ENCODE measurements at regions not wholly inside any gene's neighbourhood (a gene's known extent, or its start where the extent isn't known, plus 50 kb on each side); places are given as distances from the start of the nearest gene placed in this dataset.

GRCh38 chr2:22283436-22283835 is 1101.5 kb upstream of the KLHL29 start:
- TF ChIP-seq POLR2AphosphoS5 (IDR thresholded peaks at IDR 0.05) (no peak), POLR2A (IDR thresholded peaks at IDR 0.05) (no peak), CTCF (IDR thresholded peaks at IDR 0.05) (no peak)
- Histone ChIP-seq H3K4me3 (no peak overlapping the region), H3K36me3 (no peaks in the 10 kb centered on the region), H3K4me1 (replicated peaks) (no peaks in the 10 kb centered on the region), H3K27ac (no peak overlapping the region), H3K9me3 (no peaks in the 10 kb centered on the region), H3K27me3 (replicated peaks; ENCODE audit: insufficient read depth) (no peaks in the 10 kb centered on the region)
- intact Hi-C loops (cut with DNase I) = no loop called here
- WGBS = 70% methylated on average over 9 of the region's 9 CpGs
- DNase-seq (ENCODE audit: low spot score) = no peak

- DNase-seq (ENCODE audit: low spot score) = no peak
- Histone ChIP-seq H3K27ac (no peak overlapping the region), H3K4me1 (replicated peaks) (no peaks in the 10 kb centered on the region), H3K36me3 (no peaks in the 10 kb centered on the region), H3K9me3 (no peaks in the 10 kb centered on the region), H3K27me3 (replicated peaks; ENCODE audit: insufficient read depth) (no peaks in the 10 kb centered on the region), H3K4me3 (no peak overlapping the region)
- no peak for TF ChIP-seq POLR2AphosphoS5 (IDR thresholded peaks at IDR 0.05)
- 77% methylated on average over 1 of the region's 1 CpG for WGBS
- intact Hi-C loops (cut with DNase I) = no loop called here
These were observed 1094.7 kb upstream of the KLHL29 start for GRCh38 chr2:22290302-22290701.

GRCh38 chr2:22290909-22291473 is 1094.0 kb upstream of the KLHL29 start:
- no peaks in the 10 kb centered on the region for H3K27me3 ChIP-seq (replicated peaks; ENCODE audit: insufficient read depth)
- no peak for DNase-seq (ENCODE audit: low spot score)
- intact Hi-C loops (cut with DNase I) = no loop called here
- TF ChIP-seq POLR2AphosphoS5 (IDR thresholded peaks at IDR 0.05) = no peak
- TF ChIP-seq CTCF (IDR thresholded peaks at IDR 0.05) = no peak
- no peak for TF ChIP-seq POLR2A (IDR thresholded peaks at IDR 0.05)
- 64% methylated on average over 4 of the region's 4 CpGs for WGBS
- no peaks in the 10 kb centered on the region for H3K36me3 ChIP-seq
- no peaks in the 10 kb centered on the region for H3K4me1 ChIP-seq (replicated peaks)
- no peak overlapping the region for H3K4me3 ChIP-seq
- H3K9me3 ChIP-seq = no peaks in the 10 kb centered on the region
- no peak overlapping the region for H3K27ac ChIP-seq

- WGBS = 75% methylated on average over 6 of the region's 6 CpGs
- intact Hi-C loops (cut with DNase I) = no loop called here
- no peaks in the 10 kb centered on the region for H3K9me3 ChIP-seq
- H3K27me3 ChIP-seq (replicated peaks; ENCODE audit: insufficient read depth) = no peaks in the 10 kb centered on the region
- H3K27ac ChIP-seq = no peak overlapping the region
- H3K36me3 ChIP-seq = no peaks in the 10 kb centered on the region
- no peak overlapping the region for H3K4me3 ChIP-seq
- no peaks in the 10 kb centered on the region for H3K4me1 ChIP-seq (replicated peaks)
- no peak for TF ChIP-seq POLR2AphosphoS5 (IDR thresholded peaks at IDR 0.05)
- TF ChIP-seq POLR2A (IDR thresholded peaks at IDR 0.05) = no peak
- TF ChIP-seq CTCF (IDR thresholded peaks at IDR 0.05) = no peak
- no peak for DNase-seq (ENCODE audit: low spot score)
These were observed 1083.8 kb upstream of the KLHL29 start for GRCh38 chr2:22301228-22301627.

- Histone ChIP-seq H3K4me1 (replicated peaks) (no peaks in the 10 kb centered on the region), H3K4me3 (no peak overlapping the region), H3K36me3 (no peaks in the 10 kb centered on the region), H3K9me3 (no peaks in the 10 kb centered on the region), H3K27ac (no peak overlapping the region), H3K27me3 (replicated peaks; ENCODE audit: insufficient read depth) (no peaks in the 10 kb centered on the region)
- 86% methylated on average over 4 of the region's 4 CpGs for WGBS
- TF ChIP-seq CTCF (IDR thresholded peaks at IDR 0.05) (no peak), POLR2AphosphoS5 (IDR thresholded peaks at IDR 0.05) (no peak), POLR2A (IDR thresholded peaks at IDR 0.05) (no peak)
- intact Hi-C loops (cut with DNase I) = no loop called here
- DNase-seq (ENCODE audit: low spot score) = no peak
These were observed 1058.7 kb upstream of the KLHL29 start for GRCh38 chr2:22326250-22326649.
